ENCODE measurements at regions not wholly inside any gene's neighbourhood (a gene's known extent, or its start where the extent isn't known, plus 50 kb on each side); places are given as distances from the start of the nearest gene placed in this dataset.

DNA sequence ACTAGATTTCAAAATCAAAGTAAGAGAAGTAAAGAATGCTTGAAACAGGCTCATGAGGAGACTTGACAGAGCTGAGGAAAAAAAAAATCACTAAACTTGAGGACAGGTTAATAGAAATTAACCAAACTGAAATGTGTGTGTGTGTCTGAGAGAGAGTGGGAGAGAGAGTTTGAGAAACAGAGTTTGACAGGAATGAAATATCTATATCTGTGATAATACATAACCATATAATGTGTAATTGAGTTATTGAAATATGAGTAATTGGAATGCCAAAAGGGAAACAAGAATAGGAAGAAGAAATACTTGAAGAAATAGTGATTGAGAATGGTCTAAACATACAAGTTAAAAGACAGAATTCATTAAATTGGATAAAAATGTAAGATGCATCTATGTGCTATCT lies 268.0 kb upstream of the CHRM2 start:
- H4K20me1 ChIP-seq (replicated peaks in 1 of 2; ENCODE audit: control insufficient read depth in 1 of 2, insufficient read depth in 2 of 2, low read length in 2 of 2): no peaks in the 10 kb centered on the region
- TF ChIP-seq SP4 (IDR thresholded peaks at IDR 0.05; ENCODE audit: low read length) (no peak), CEBPB (IDR thresholded peaks at IDR 0.05; ENCODE audit: low read depth, low read length) (no peak), HDAC6 (IDR thresholded peaks at IDR 0.05; ENCODE audit: low read depth, low read length) (no peak), SIRT6 (IDR thresholded peaks at IDR 0.05; ENCODE audit: low read length) (no peak), KDM5A (IDR thresholded peaks at IDR 0.05; ENCODE audit: low read length) (no peak), BCL11A (IDR thresholded peaks at IDR 0.05; ENCODE audit: low read depth in 2 of 2, low read length in 2 of 2) (no peak)
- ChIA-PET POLR2A (ENCODE audit: partially characterized antibody) (no interaction called here), CTCF (ENCODE audit: partially characterized antibody) (no interaction called here)
- DNase-seq (ENCODE audit: low read depth in 1 of 2, low spot score in 2 of 2) (no peak), FAIRE-seq (no peak)
- no peak overlapping the region for H3K56ac ChIP-seq (replicated peaks; ENCODE audit: insufficient read length, low read depth, low read length)
- H3K9ac ChIP-seq (replicated peaks in 1 of 4; ENCODE audit: extremely low read depth in 1 of 4, low read depth in 3 of 4, low read length in 3 of 4): no peak overlapping the region
- H3K23me2 ChIP-seq (ENCODE audit: low read depth, low read length): no peaks in the 10 kb centered on the region
- H2BK20ac ChIP-seq (ENCODE audit: low read length): no peak overlapping the region
- no peaks in the 10 kb centered on the region for H3K27me3 ChIP-seq (replicated peaks in 1 of 4; ENCODE audit: control insufficient read depth in 3 of 4, extremely low read depth in 1 of 4, insufficient read depth in 3 of 4, low read length in 3 of 4)
- no peak overlapping the region for H2AK5ac ChIP-seq (ENCODE audit: low read depth, low read length)
- H3K4me2 ChIP-seq (ENCODE audit: insufficient read depth in 1 of 2, low read depth in 2 of 2, low read length in 2 of 2): no peak overlapping the region
- H3K79me2 ChIP-seq (ENCODE audit: control insufficient read depth in 1 of 2, insufficient read depth in 2 of 2, low read length in 2 of 2): no peaks in the 10 kb centered on the region
- H3K36me3 ChIP-seq (ENCODE audit: control insufficient read depth in 2 of 4, insufficient read depth in 4 of 4, low read length in 3 of 4): no peaks in the 10 kb centered on the region
- H4K8ac ChIP-seq (ENCODE audit: extremely low read depth, insufficient read depth, low read length): no peak overlapping the region
- H3K4me3 ChIP-seq (ENCODE audit: extremely low read depth in 1 of 4, insufficient read depth in 2 of 4, low read depth in 3 of 4, low read length in 4 of 4): no peak overlapping the region
- no peak overlapping the region for H2AFZ ChIP-seq (ENCODE audit: low read length)
- H3K79me1 ChIP-seq (ENCODE audit: low read depth, low read length): no peaks in the 10 kb centered on the region
- H2BK5ac ChIP-seq (ENCODE audit: low read depth, low read length): no peak overlapping the region
- H2BK15ac ChIP-seq (ENCODE audit: low read length): no peak overlapping the region
- H3K9me3 ChIP-seq (ENCODE audit: insufficient read depth in 2 of 2, low read depth in 1 of 2, low read length in 1 of 2): no peaks in the 10 kb centered on the region; a peak in 1 of 4 replicates
- H3K4ac ChIP-seq (replicated peaks; ENCODE audit: insufficient read length, low read depth, low read length): no peak overlapping the region
- H4K5ac ChIP-seq (ENCODE audit: insufficient read length, low read depth, low read length): no peak overlapping the region
- H3K14ac ChIP-seq (ENCODE audit: insufficient read length): no peak overlapping the region
- no peak overlapping the region for H2BK12ac ChIP-seq (ENCODE audit: low read depth, low read length)
- no peak overlapping the region for H3K27ac ChIP-seq (ENCODE audit: low read depth, low read length)
- no peaks in the 10 kb centered on the region for H3K4me1 ChIP-seq (replicated peaks in 1 of 4; ENCODE audit: control insufficient read depth in 3 of 4, insufficient read depth in 4 of 4, low read length in 3 of 4)
- no peak overlapping the region for H4K91ac ChIP-seq (replicated peaks; ENCODE audit: insufficient read length, low read length)
- no peak overlapping the region for H2BK120ac ChIP-seq (replicated peaks; ENCODE audit: low read depth, low read length)
- H3K18ac ChIP-seq (ENCODE audit: extremely low read depth, low read length): no peak overlapping the region
- H3K23ac ChIP-seq (ENCODE audit: insufficient read length): no peak overlapping the region
